ENCODE measurements at regions not wholly inside any gene's neighbourhood (a gene's known extent, or its start where the extent isn't known, plus 50 kb on each side); places are given as distances from the start of the nearest gene placed in this dataset.

DNA sequence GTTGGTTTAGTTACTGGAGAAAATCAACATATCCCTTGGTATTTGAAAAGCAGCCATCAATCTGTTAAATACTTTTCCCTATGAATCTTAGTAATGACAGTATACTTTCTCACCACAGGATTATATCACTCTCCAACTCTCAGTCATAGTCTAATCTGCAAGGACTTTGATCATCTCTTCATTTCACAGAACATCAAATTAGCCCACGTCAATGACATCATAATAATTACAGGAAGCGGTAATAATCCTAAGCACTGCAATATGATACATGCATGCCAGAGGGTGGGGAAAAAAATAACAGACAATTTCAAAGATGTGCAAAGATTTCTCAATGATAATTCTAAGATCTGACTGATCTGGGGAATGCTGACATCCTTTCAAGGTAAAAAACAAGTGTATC is 404.1 kb downstream of the GPM6A start:
- no peak for TF ChIP-seq CSDC2 (CRISPR knock-in tag; IDR thresholded peaks at IDR 0.05)
- TF ChIP-seq ARNTL (CRISPR knock-in tag; IDR thresholded peaks at IDR 0.05; ENCODE audit: borderline replicate concordance, low read depth) = no peak
- TF ChIP-seq, protein P1, sequence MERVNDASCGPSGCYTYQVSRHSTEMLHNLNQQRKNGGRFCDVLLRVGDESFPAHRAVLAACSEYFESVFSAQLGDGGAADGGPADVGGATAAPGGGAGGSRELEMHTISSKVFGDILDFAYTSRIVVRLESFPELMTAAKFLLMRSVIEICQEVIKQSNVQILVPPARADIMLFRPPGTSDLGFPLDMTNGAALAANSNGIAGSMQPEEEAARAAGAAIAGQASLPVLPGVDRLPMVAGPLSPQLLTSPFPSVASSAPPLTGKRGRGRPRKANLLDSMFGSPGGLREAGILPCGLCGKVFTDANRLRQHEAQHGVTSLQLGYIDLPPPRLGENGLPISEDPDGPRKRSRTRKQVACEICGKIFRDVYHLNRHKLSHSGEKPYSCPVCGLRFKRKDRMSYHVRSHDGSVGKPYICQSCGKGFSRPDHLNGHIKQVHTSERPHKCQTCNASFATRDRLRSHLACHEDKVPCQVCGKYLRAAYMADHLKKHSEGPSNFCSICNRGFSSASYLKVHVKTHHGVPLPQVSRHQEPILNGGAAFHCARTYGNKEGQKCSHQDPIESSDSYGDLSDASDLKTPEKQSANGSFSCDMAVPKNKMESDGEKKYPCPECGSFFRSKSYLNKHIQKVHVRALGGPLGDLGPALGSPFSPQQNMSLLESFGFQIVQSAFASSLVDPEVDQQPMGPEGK (CRISPR knock-in tag; IDR thresholded peaks at IDR 0.05; ENCODE audit: borderline replicate concordance) = no peak
- no peak for TF ChIP-seq ZFP30 (CRISPR knock-in tag; IDR thresholded peaks at IDR 0.05)
- no peak for TF ChIP-seq RARB (CRISPR knock-in tag; IDR thresholded peaks at IDR 0.05)
- no peak for TF ChIP-seq ZC3H10 (CRISPR knock-in tag; IDR thresholded peaks at IDR 0.05)
- TF ChIP-seq TCF4 (CRISPR knock-in tag; IDR thresholded peaks at IDR 0.05; ENCODE audit: borderline replicate concordance) = no peak
